ENCODE measurements at regions not wholly inside any gene's neighbourhood (a gene's known extent, or its start where the extent isn't known, plus 50 kb on each side); places are given as distances from the start of the nearest gene placed in this dataset.
A peak's percentile ranks its signal among the peaks of the same experiment; 100 is the strongest.

DNA sequence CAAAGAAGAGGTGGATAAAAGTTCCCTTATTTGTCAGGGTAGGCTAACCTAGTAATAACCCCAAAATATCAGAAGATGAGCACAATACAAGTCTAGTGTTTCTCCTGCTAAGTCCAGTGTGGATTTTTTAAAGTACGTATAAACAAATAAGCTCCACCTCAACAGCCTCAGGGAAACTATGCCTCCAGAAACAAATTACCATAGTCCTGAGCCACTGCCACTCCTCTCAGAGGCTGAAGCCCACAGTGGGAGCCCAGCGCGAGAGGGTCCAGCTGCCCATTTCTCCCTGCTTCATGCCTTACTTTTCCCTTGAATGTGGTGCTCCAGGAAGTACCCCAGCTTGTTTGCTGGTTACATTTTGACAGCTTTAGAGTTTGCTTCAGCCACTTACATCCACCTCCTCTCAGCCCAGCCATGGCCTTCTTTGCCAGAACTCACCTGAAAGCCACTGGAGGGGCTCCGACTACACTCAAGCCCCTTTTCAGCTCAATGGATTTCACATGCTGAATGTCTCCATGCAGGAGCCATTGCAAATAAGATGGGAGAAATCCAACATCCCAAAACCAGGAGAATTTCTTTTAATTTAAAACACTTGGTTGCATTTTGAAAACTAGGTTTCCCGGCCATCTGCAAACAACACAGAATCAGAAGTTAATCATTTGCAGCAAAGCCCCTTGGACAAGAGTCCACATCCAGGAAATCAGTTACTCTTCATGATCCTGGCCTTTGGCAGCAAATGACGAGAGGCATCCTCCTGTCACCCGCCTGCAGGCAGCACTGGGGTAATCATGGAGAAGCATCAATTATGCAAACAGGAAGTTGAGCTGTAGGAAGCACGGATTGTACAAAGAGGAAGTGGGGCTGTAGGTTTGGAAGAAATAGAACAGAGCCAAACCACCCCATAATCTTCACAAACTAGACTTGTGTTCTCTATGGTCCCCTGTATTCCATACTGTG is 138.1 kb downstream of the HERPUD2 start:
- TF ChIP-seq, protein P1, sequence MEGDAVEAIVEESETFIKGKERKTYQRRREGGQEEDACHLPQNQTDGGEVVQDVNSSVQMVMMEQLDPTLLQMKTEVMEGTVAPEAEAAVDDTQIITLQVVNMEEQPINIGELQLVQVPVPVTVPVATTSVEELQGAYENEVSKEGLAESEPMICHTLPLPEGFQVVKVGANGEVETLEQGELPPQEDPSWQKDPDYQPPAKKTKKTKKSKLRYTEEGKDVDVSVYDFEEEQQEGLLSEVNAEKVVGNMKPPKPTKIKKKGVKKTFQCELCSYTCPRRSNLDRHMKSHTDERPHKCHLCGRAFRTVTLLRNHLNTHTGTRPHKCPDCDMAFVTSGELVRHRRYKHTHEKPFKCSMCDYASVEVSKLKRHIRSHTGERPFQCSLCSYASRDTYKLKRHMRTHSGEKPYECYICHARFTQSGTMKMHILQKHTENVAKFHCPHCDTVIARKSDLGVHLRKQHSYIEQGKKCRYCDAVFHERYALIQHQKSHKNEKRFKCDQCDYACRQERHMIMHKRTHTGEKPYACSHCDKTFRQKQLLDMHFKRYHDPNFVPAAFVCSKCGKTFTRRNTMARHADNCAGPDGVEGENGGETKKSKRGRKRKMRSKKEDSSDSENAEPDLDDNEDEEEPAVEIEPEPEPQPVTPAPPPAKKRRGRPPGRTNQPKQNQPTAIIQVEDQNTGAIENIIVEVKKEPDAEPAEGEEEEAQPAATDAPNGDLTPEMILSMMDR (conservative IDR thresholded peaks at IDR 0.05; ENCODE audit: low read depth, low read length), result no peak
- no peak overlapping the region for H3K4me3 ChIP-seq (ENCODE audit: low read depth, low read length)
- DNase-seq (ENCODE audit: low read depth), result no peak

DNA sequence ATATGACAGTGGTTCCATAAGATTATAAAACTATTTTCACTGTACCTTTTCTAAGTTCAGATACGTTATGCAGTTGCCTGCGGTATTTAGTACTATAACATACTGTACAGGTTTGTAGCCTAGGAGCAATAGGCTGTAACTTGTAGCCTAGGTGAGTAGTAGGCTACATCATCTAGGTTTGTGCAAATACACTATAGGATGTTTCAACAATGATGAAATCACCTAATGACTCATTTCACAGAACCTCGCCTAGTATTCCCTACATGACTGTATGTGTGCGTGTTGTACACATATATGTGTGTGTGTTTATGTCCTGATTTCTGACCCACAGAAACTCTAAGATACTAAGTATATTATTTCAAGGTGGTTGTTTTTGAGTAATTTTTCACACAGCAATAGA is 139.0 kb downstream of the HERPUD2 start:
- H3K4me3 ChIP-seq (ENCODE audit: low read depth, low read length), result no peak overlapping the region
- peak; percentile 6 for DNase-seq (ENCODE audit: low read depth)
- TF ChIP-seq, protein P1 (conservative IDR thresholded peaks at IDR 0.05; ENCODE audit: low read depth, low read length), result no peak

DNA sequence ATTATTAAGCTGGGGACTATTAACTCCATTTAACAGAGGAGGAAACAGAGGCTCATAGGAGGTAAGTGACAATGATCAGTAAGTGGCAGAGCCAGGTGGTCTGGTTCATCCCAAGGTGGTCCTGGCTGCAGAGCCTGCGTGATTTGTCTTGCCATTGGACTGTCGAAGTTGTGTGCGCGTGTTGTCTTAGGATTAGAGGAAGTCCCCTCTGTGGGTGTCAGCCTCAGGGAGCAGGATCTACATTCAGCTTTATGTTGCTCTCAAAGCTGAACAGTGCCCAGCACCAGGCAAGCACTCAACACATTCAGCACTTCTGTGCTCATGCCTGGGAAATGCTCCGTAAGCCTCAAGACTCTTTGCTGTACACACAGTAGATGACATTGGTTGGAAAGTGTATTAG is 139.5 kb downstream of the HERPUD2 start:
- no peak overlapping the region for H3K4me3 ChIP-seq (ENCODE audit: low read depth, low read length)
- no peak for DNase-seq (ENCODE audit: low read depth)
- TF ChIP-seq, protein P1 (conservative IDR thresholded peaks at IDR 0.05; ENCODE audit: low read depth, low read length), result no peak

DNA sequence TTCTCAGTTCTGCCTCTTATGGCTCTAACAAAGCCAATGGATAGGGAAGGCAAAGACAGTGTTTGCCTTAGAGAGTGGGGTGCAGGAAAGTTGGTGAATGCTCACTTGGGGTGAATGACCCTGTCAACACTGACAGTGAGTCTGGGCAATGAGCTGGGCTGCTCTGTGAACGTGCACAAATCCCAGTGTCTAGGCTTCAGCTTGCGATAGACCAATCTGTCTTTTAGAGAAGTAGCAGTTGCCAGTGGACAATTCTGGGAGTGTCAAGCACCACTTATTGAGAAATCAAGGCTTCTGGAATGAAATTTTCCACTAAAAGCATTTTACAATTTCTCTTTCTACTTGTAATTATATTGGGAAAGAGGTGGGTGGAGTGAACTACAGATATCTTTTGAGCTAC is 141.4 kb downstream of the HERPUD2 start:
- no peak overlapping the region for H3K4me3 ChIP-seq (ENCODE audit: low read depth, low read length)
- DNase-seq (ENCODE audit: low read depth), result no peak
- TF ChIP-seq, protein P1 (conservative IDR thresholded peaks at IDR 0.05; ENCODE audit: low read depth, low read length), result no peak

DNA sequence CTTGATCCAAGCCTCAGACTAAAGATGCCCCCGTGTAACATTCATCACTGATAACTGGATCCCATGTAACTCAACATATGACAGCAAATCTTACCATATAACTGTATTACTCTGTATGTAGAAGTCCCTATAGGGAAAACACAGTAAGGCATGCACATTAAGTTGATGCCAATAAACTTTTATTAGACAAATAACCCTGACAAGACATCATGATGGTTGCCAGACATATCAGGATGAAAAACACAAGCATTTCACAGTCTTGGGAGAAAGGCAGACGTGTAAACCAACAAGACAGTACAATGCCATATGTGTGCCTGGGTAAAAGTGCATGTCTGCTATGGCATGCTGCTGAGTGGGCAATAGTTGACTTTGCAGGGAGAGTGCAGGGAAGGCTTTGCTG is 142.2 kb downstream of the HERPUD2 start:
- no peak overlapping the region for H3K4me3 ChIP-seq (ENCODE audit: low read depth, low read length)
- TF ChIP-seq, protein P1 (conservative IDR thresholded peaks at IDR 0.05; ENCODE audit: low read depth, low read length), result no peak
- no peak for DNase-seq (ENCODE audit: low read depth)

DNA sequence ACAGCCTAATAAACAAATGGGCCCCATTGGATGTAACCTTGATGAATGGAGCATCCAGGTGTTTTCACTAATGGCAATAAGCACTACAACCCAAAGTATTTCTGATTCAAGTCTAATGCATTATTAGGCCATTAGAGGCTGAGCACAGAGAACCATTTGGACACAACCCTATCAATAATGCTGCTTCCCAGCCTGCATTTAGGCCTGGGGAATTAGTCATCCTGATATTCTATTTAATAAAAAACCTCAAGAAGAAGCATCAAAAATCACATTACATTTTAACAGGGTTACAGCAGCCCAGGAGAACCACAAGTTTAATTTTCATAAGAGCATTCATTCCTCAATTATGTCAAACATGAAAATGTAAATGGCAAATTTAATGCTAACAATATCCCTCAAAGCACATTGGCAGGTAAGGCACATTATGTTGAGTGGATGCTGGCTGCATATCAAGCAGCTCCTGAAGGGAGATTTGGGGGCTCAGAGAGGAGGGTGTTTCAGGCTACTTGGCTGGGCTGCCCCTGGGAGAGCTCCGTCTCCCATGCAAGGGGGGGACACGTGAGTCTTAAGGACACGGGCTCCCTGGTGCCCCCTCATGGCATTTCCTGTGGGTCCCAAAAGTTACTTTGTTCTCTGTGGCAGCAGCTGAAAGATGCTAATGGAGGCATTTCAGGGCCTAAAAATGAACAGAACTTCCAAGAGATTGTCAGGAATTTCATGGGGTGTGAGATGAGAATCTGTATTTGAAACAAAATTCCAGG is 143.4 kb downstream of the HERPUD2 start:
- no peak overlapping the region for H3K4me3 ChIP-seq (ENCODE audit: low read depth, low read length)
- TF ChIP-seq, protein P1 (conservative IDR thresholded peaks at IDR 0.05; ENCODE audit: low read depth, low read length), result no peak
- no peak for DNase-seq (ENCODE audit: low read depth)
